ENCODE measurements at regions not wholly inside any gene's neighbourhood (a gene's known extent, or its start where the extent isn't known, plus 50 kb on each side); places are given as distances from the start of the nearest gene placed in this dataset.

DNA sequence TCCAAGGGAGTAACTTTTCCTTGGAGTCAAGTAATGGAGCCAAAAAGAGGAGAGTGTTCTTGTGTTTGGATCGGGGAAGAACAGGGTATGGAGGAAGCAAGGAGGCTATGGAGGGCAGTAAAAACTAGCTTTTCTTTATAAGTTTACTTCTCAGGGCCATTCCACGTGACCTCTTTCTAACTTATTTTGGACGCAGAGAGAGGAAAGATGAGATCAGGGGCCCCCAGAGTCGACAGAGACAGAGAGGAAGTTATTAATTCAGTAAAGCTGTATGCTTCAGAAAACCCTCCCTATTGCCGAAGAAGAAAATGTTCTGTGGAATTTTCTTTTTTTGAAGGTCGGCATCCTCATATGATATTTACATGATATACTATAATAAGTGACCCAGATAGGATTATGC lies 233.8 kb upstream of the MPDZ start:
- TF ChIP-seq, protein P1, sequence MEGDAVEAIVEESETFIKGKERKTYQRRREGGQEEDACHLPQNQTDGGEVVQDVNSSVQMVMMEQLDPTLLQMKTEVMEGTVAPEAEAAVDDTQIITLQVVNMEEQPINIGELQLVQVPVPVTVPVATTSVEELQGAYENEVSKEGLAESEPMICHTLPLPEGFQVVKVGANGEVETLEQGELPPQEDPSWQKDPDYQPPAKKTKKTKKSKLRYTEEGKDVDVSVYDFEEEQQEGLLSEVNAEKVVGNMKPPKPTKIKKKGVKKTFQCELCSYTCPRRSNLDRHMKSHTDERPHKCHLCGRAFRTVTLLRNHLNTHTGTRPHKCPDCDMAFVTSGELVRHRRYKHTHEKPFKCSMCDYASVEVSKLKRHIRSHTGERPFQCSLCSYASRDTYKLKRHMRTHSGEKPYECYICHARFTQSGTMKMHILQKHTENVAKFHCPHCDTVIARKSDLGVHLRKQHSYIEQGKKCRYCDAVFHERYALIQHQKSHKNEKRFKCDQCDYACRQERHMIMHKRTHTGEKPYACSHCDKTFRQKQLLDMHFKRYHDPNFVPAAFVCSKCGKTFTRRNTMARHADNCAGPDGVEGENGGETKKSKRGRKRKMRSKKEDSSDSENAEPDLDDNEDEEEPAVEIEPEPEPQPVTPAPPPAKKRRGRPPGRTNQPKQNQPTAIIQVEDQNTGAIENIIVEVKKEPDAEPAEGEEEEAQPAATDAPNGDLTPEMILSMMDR (IDR thresholded peaks at IDR 0.05; ENCODE audit: insufficient read depth, low read length, poor library complexity, severe bottlenecking) = no peak
- H3K36me3 ChIP-seq (ENCODE audit: control insufficient read depth, insufficient read depth, low read length) = no peaks in the 10 kb centered on the region
- no peak for DNase-seq (ENCODE audit: low read depth)
- H3K4me3 ChIP-seq (ENCODE audit: low read depth, low read length) = no peak overlapping the region
- no peaks in the 10 kb centered on the region for H3K27me3 ChIP-seq (ENCODE audit: control insufficient read depth, insufficient read depth, low read length)

DNA sequence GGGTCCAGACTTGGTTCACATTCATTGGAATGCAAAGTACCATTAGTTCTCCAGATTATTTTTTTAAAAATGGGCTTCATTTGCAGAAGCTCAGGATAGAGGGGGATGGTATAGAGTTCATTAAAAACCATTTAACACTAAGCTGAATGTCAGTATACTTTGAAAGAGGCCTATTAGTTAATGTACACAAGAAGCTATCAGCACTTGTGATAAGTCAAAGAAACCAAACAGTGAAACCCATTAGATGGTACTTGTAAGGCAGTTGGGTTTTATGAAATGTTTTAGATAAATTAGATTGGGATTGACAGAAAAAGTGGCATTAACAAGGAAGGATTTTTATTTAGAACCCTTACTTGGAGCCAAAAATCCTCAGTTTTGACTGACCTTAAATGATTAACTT lies 229.2 kb upstream of the MPDZ start:
- TF ChIP-seq, protein P1 (IDR thresholded peaks at IDR 0.05; ENCODE audit: insufficient read depth, low read length, poor library complexity, severe bottlenecking) = no peak
- no peaks in the 10 kb centered on the region for H3K27me3 ChIP-seq (ENCODE audit: control insufficient read depth, insufficient read depth, low read length)

DNA sequence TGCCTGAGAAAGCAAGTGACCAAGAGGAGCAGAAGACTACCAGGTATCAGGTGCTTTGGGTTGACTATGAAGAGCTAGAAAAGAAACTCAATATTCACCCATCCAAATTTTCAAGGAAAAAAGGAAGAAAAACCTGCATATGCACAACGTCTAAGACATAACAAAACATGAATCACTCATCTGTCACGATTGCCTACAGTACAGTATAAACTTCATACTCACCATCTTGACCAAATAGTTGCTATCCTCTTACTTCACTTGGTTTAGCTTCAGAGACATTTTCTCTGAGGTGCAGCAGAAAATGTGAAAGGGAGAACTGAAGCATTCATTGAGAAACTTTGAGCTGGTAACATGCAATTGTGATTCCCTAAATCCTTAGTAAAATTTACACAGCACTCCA lies 228.6 kb upstream of the MPDZ start:
- Histone ChIP-seq H3K4me3 (ENCODE audit: low read depth, low read length) (no peak overlapping the region), H3K36me3 (ENCODE audit: control insufficient read depth, insufficient read depth, low read length) (no peaks in the 10 kb centered on the region), H3K27me3 (ENCODE audit: control insufficient read depth, insufficient read depth, low read length) (no peaks in the 10 kb centered on the region)
- TF ChIP-seq, protein P1 (IDR thresholded peaks at IDR 0.05; ENCODE audit: insufficient read depth, low read length, poor library complexity, severe bottlenecking) = no peak
- no peak for DNase-seq (ENCODE audit: low read depth)

More for the DNA sequence above, 229.2 kb upstream of the MPDZ start:
- Histone ChIP-seq H3K36me3 (ENCODE audit: control insufficient read depth, insufficient read depth, low read length) (no peaks in the 10 kb centered on the region), H3K4me3 (ENCODE audit: low read depth, low read length) (no peak overlapping the region)
- no peak for DNase-seq (ENCODE audit: low read depth)

DNA sequence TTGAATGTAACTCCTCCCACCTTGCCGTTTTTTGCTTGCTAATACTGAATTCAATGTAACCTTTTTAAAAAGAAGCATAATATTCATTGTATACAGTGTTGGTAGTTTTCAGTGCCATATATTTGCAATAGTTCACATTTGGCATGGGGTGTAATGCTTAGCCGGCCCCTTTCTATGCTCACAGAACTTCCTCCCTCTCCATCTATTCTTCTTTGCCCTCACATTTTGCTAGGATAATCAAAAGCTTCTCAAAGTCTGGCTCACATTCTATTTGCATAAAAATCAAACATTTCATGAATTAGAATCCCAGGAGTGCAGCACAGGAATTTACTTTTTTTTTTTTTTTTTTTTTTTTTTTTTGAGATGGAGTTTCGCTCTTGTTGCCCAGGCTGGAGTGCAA lies 226.3 kb upstream of the MPDZ start:
- Histone ChIP-seq H3K4me3 (ENCODE audit: low read depth, low read length) (no peak overlapping the region), H3K36me3 (ENCODE audit: control insufficient read depth, insufficient read depth, low read length) (no peaks in the 10 kb centered on the region), H3K27me3 (ENCODE audit: control insufficient read depth, insufficient read depth, low read length) (no peaks in the 10 kb centered on the region)
- TF ChIP-seq, protein P1 (IDR thresholded peaks at IDR 0.05; ENCODE audit: insufficient read depth, low read length, poor library complexity, severe bottlenecking) = no peak
- DNase-seq (ENCODE audit: low read depth) = no peak

DNA sequence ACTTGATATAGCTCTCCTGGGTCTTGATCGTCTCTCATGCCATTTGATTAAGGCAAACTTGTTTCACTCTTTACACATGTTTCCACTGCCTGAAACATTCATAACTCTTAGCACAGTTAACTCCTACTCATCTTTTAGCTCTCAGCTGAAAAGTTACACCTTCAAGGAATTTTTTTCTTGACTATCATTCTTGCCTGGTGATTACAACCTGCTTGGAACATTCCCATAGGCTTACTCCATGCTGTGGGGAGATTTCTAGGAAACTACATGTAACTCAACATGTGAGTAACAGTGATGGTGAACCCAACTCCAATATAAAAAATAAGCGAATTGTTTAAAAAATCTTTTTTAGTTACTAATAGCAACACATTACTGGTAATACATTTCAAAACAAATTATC lies 224.1 kb upstream of the MPDZ start:
- DNase-seq (ENCODE audit: low read depth) = no peak
- H3K36me3 ChIP-seq (ENCODE audit: control insufficient read depth, insufficient read depth, low read length) = no peaks in the 10 kb centered on the region
- no peaks in the 10 kb centered on the region for H3K27me3 ChIP-seq (ENCODE audit: control insufficient read depth, insufficient read depth, low read length)
- no peak overlapping the region for H3K4me3 ChIP-seq (ENCODE audit: low read depth, low read length)
- TF ChIP-seq, protein P1 (IDR thresholded peaks at IDR 0.05; ENCODE audit: insufficient read depth, low read length, poor library complexity, severe bottlenecking) = no peak

DNA sequence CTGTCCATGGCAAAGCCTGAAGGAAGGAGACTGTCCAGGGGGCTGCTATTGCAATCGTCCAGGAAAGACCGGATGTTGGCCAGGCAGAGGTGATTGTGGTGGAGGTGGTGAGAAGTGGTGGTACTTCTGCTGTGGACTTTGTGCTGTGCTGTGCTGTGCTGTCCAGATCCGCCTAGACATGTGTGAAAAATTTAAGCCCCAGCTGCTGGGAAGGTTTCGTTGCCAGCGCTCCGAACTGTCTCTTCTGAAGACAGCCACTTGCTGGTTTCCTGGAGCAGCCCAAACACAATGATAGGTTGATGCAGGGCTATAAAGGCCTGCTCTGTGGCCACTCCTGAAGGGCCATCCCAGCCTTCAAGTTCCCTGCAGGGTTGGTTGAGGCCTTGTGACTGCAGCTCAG lies 223.0 kb upstream of the MPDZ start:
- Histone ChIP-seq H3K4me3 (ENCODE audit: low read depth, low read length) (no peak overlapping the region), H3K36me3 (ENCODE audit: control insufficient read depth, insufficient read depth, low read length) (no peaks in the 10 kb centered on the region), H3K27me3 (ENCODE audit: control insufficient read depth, insufficient read depth, low read length) (no peaks in the 10 kb centered on the region)
- no peak for DNase-seq (ENCODE audit: low read depth)
- TF ChIP-seq, protein P1 (IDR thresholded peaks at IDR 0.05; ENCODE audit: insufficient read depth, low read length, poor library complexity, severe bottlenecking) = no peak

Measured in kidney epithelial cell (primary cell).